Loucy (cell line): ENCODE measurements at regions not wholly inside any gene's neighbourhood (a gene's known extent, or its start where the extent isn't known, plus 50 kb on each side); places are given as distances from the start of the nearest gene placed in this dataset.

Source experiments
- H2AFZ ChIP-seq: fragments of 200-600 bp; sonication (generic); 2 replicates; pipeline ENCODE4 v1.6.0; 2016; ENCODE audit warnings: antibody characterized with exemption, mild to moderate bottlenecking, low read length, moderate library complexity
- H3F3A ChIP-seq: fragments of 200-600 bp; 2 replicates; pipeline ENCODE4 v1.6.0; 2016; ENCODE audit warnings: antibody characterized with exemption, low read depth, mild to moderate bottlenecking
- H3K27me3 ChIP-seq: fragments of 200-600 bp; sonication (generic); 2 replicates; pipeline ENCODE4 v1.6.1; 2014; ENCODE audit warnings: low read length, mild to moderate bottlenecking; ENCODE audit not compliant: insufficient read depth, poor library complexity, severe bottlenecking
- H3K36me3 ChIP-seq: fragments of 200-600 bp; sonication (generic); 2 replicates; pipeline ENCODE4 v1.6.1; 2016; ENCODE audit warnings: low read length; ENCODE audit not compliant: insufficient read depth
- H3K4me1 ChIP-seq: fragments of 200-600 bp; sonication (generic); 2 replicates; pipeline ENCODE4 v1.5.1; 2014; ENCODE audit warnings: low read length, mild to moderate bottlenecking; ENCODE audit not compliant: insufficient read depth, poor library complexity, severe bottlenecking
- H3K4me2 ChIP-seq: fragments of 200-600 bp; sonication (generic); 2 replicates; pipeline ENCODE4 v1.6.0; 2014; ENCODE audit warnings: antibody characterized with exemption, low read length, low read depth, mild to moderate bottlenecking; ENCODE audit not compliant: poor library complexity, severe bottlenecking
- H3K4me3 ChIP-seq: fragments of 200-600 bp; sonication (generic); 2 replicates; pipeline ENCODE4 v1.5.1; 2014; ENCODE audit warnings: low read length, mild to moderate bottlenecking, mixed read lengths; ENCODE audit not compliant: poor library complexity, severe bottlenecking
- H3K79me2 ChIP-seq: fragments of 200-600 bp; sonication (generic); 2 replicates; pipeline ENCODE4 v1.6.1; 2014; ENCODE audit warnings: low read length; ENCODE audit not compliant: insufficient read depth
- H3K9ac ChIP-seq: fragments of 200-600 bp; sonication (generic); 2 replicates; pipeline ENCODE4 v1.6.0; 2014; ENCODE audit warnings: mild to moderate bottlenecking, low read depth, low read length, moderate library complexity; ENCODE audit not compliant: poor library complexity, severe bottlenecking
- H3K9me2 ChIP-seq: fragments of 200-600 bp; sonication (generic); replicated peaks from 2 replicates; pipeline ENCODE4 v1.6.1; 2016; ENCODE audit warnings: low read depth, low read length, mixed read lengths
- H3K9me3 ChIP-seq: fragments of 200-600 bp; sonication (generic); 2 replicates; pipeline ENCODE4 v1.6.1; 2014; ENCODE audit warnings: mild to moderate bottlenecking, antibody characterized with exemption, low read length, low read depth; ENCODE audit not compliant: insufficient read depth
- H4K20me1 ChIP-seq: fragments of 200-600 bp; sonication (generic); 2 replicates; pipeline ENCODE4 v1.6.0; 2014; ENCODE audit warnings: antibody characterized with exemption, low read length, mild to moderate bottlenecking; ENCODE audit not compliant: insufficient read depth, poor library complexity, severe bottlenecking
- CTCF ChIP-seq: fragments of 200-600 bp; sonication (generic); conservative IDR thresholded peaks from 2 replicates; pipeline ENCODE4 v1.5.1; 2014; ENCODE audit warnings: mild to moderate bottlenecking, antibody characterized with exemption, low read length
- EZH2phosphoT487 ChIP-seq: fragments of 200-600 bp; IDR thresholded peaks from 2 replicates; pipeline ENCODE4 v1.6.1; 2018; ENCODE audit warnings: antibody characterized with exemption, mild to moderate bottlenecking, moderate library complexity, borderline replicate concordance

GRCh38 chr14:101364503-101365328 lies 196.6 kb upstream of the DIO3 start:
- Histone ChIP-seq H4K20me1 (no peaks in the 10 kb centered on the region), H3K9me2 (no peaks in the 10 kb centered on the region), H3K4me2 (no peak overlapping the region), H3K4me1 (no peaks in the 10 kb centered on the region), H2AFZ (no peak overlapping the region), H3K9me3 (no peaks in the 10 kb centered on the region), H3K36me3 (no peaks in the 10 kb centered on the region), H3K79me2 (no peaks in the 10 kb centered on the region), H3F3A (no peaks in the 10 kb centered on the region), H3K9ac (no peak overlapping the region), H3K4me3 (no peak overlapping the region), H3K27me3 (no peaks in the 10 kb centered on the region)
- TF ChIP-seq EZH2phosphoT487: no peak
- TF ChIP-seq CTCF: no peak

- H3K4me3 ChIP-seq: no peak overlapping the region
- H2AFZ ChIP-seq: no peak overlapping the region
- no peaks in the 10 kb centered on the region for H3K4me1 ChIP-seq
- H3K4me2 ChIP-seq: no peak overlapping the region
- no peak overlapping the region for H3K9ac ChIP-seq
- H4K20me1 ChIP-seq: no peaks in the 10 kb centered on the region
- no peak for TF ChIP-seq EZH2phosphoT487
- no peak for TF ChIP-seq CTCF
- H3F3A ChIP-seq: no peaks in the 10 kb centered on the region
- H3K27me3 ChIP-seq: no peaks in the 10 kb centered on the region
- H3K36me3 ChIP-seq: no peaks in the 10 kb centered on the region
- no peaks in the 10 kb centered on the region for H3K79me2 ChIP-seq
- no peaks in the 10 kb centered on the region for H3K9me3 ChIP-seq
- no peaks in the 10 kb centered on the region for H3K9me2 ChIP-seq
Observed at GRCh38 chr14:101365329-101366158, 195.8 kb upstream of the DIO3 start.

GRCh38 chr14:101367421-101368261 lies 193.7 kb upstream of the DIO3 start:
- no peaks in the 10 kb centered on the region for H3K4me1 ChIP-seq

More at GRCh38 chr14:101367421-101368261, 193.7 kb upstream of the DIO3 start:
- Histone ChIP-seq H2AFZ (no peak overlapping the region), H3F3A (no peaks in the 10 kb centered on the region), H3K27me3 (no peaks in the 10 kb centered on the region), H3K79me2 (no peaks in the 10 kb centered on the region), H3K4me2 (no peak overlapping the region), H3K4me3 (no peak overlapping the region), H4K20me1 (no peaks in the 10 kb centered on the region), H3K9ac (no peak overlapping the region), H3K9me2 (no peaks in the 10 kb centered on the region), H3K9me3 (no peaks in the 10 kb centered on the region), H3K36me3 (no peaks in the 10 kb centered on the region)
- TF ChIP-seq EZH2phosphoT487: no peak
